ENCODE measurements at regions not wholly inside any gene's neighbourhood (a gene's known extent, or its start where the extent isn't known, plus 50 kb on each side); places are given as distances from the start of the nearest gene placed in this dataset.

DNA sequence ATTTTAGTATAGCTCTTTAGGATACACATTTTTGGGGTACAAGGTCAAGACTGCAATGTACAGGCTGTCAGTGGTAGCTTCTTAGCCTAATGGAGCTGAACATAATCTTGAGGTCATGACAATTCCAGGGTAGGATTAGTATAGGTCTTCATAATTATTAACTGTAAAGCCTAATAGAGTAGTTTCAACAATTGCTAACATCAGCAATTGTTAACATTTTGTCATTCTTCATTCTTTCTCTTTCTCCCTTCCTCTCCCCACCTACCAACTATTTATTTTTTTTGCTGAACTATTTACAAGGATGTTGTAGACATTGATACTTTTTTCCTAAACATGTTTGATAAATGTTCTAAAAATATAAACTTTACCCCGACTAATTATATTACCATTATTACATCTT, 461.3 kb upstream of the DCC start:
- FAIRE-seq (no peak), DNase-seq (ENCODE audit: low read depth, low spot score) (no peak), ATAC-seq (no peak)
- WGBS (ENCODE audit: insufficient coverage, insufficient replicate concordance, low lambda C conversion rate, missing lambda C conversion rate): 48% methylated on average over 1 of the region's 1 CpG
- Histone ChIP-seq H3K36me3 (ENCODE audit: control insufficient read depth in 2 of 2, insufficient read depth in 2 of 2, low read length in 1 of 2) (no peaks in the 10 kb centered on the region), H3K27me3 (replicated peaks in 1 of 2; ENCODE audit: control insufficient read depth in 2 of 2, insufficient read depth in 2 of 2, low read length in 1 of 2) (no peaks in the 10 kb centered on the region), H4K20me1 (ENCODE audit: control insufficient read depth, insufficient read depth) (no peaks in the 10 kb centered on the region), H3K9me3 (replicated peaks; ENCODE audit: control insufficient read depth, insufficient read depth, low read length) (no peaks in the 10 kb centered on the region), H3K79me2 (ENCODE audit: control insufficient read depth, insufficient read depth, low read length) (no peaks in the 10 kb centered on the region), H3K4me3 (no peak overlapping the region), H3K9ac (ENCODE audit: control insufficient read depth, insufficient read depth, low read length) (no peak overlapping the region), H2AFZ (ENCODE audit: control insufficient read depth, low read depth, low read length) (no peak overlapping the region), H3K27ac (ENCODE audit: control insufficient read depth, insufficient read depth) (no peak overlapping the region), H3K4me2 (ENCODE audit: control insufficient read depth, insufficient read depth) (no peak overlapping the region), H3K4me1 (ENCODE audit: control insufficient read depth, insufficient read depth, low read length) (no peaks in the 10 kb centered on the region)
- BruUV-seq (replicated peaks): no TSS peak
- in situ Hi-C loops (cut with MboI): no loop called here
- ChIA-PET SMC1A (ENCODE audit: uncharacterized antibody, unreplicated experiment) (interaction anchor here (1.0 to 2.5 kb wide), 6 partner anchors 13 to 210 kb away, joined by 3 to 13 read pairs (median 4); no protein-coding TSS in a partner anchor), CTCF (interaction anchor here (0.6 to 1.6 kb wide), 4 partner anchors 23 to 822 kb away, joined by 3 to 4 read pairs (median 4); no protein-coding TSS in a partner anchor), RAD21 (ENCODE audit: unreplicated experiment) (interaction anchor here (0.7 to 1.2 kb wide), 2 partner anchors 146 to 210 kb away, joined by 3 read pairs; no protein-coding TSS in a partner anchor), POLR2A (no interaction called here)
- intact Hi-C loops (cut with micrococcal nuclease; ENCODE audit: unreplicated experiment): no loop called here
- TF ChIP-seq, protein P1, sequence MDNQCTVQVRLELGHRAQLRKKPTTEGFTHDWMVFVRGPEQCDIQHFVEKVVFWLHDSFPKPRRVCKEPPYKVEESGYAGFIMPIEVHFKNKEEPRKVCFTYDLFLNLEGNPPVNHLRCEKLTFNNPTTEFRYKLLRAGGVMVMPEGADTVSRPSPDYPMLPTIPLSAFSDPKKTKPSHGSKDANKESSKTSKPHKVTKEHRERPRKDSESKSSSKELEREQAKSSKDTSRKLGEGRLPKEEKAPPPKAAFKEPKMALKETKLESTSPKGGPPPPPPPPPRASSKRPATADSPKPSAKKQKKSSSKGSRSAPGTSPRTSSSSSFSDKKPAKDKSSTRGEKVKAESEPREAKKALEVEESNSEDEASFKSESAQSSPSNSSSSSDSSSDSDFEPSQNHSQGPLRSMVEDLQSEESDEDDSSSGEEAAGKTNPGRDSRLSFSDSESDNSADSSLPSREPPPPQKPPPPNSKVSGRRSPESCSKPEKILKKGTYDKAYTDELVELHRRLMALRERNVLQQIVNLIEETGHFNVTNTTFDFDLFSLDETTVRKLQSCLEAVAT (IDR thresholded peaks at IDR 0.05): no peak
- TF ChIP-seq, protein P2, sequence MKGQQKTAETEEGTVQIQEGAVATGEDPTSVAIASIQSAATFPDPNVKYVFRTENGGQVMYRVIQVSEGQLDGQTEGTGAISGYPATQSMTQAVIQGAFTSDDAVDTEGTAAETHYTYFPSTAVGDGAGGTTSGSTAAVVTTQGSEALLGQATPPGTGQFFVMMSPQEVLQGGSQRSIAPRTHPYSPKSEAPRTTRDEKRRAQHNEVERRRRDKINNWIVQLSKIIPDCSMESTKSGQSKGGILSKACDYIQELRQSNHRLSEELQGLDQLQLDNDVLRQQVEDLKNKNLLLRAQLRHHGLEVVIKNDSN (IDR thresholded peaks at IDR 0.05; ENCODE audit: borderline replicate concordance, extremely low read length, insufficient read depth, low read depth, low read length): no peak
- TF ChIP-seq FOS (IDR thresholded peaks at IDR 0.05; ENCODE audit: borderline replicate concordance, extremely low read depth, insufficient read length) (no peak), MEF2B (IDR thresholded peaks at IDR 0.05; ENCODE audit: partially characterized antibody, poor library complexity, severe bottlenecking) (no peak), KDM1A (IDR thresholded peaks at IDR 0.05; ENCODE audit: borderline replicate concordance) (no peak), HDAC6 (IDR thresholded peaks at IDR 0.05; ENCODE audit: unreplicated experiment) (no peak), CREM (IDR thresholded peaks at IDR 0.05; ENCODE audit: low read depth) (no peak), NFIC (IDR thresholded peaks at IDR 0.05; ENCODE audit: low read depth, low read length) (no peak), CBX5 (IDR thresholded peaks at IDR 0.05; ENCODE audit: low read depth) (no peak), RUNX3 (IDR thresholded peaks at IDR 0.05; ENCODE audit: low read length) (no peak), EP300 (IDR thresholded peaks at IDR 0.05; ENCODE audit: borderline replicate concordance in 1 of 2, control insufficient read depth in 1 of 2, low read depth in 2 of 2, low read length in 2 of 2) (no peak)
- TF ChIP-seq, protein P3, sequence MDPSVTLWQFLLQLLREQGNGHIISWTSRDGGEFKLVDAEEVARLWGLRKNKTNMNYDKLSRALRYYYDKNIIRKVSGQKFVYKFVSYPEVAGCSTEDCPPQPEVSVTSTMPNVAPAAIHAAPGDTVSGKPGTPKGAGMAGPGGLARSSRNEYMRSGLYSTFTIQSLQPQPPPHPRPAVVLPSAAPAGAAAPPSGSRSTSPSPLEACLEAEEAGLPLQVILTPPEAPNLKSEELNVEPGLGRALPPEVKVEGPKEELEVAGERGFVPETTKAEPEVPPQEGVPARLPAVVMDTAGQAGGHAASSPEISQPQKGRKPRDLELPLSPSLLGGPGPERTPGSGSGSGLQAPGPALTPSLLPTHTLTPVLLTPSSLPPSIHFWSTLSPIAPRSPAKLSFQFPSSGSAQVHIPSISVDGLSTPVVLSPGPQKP (IDR thresholded peaks at IDR 0.05; ENCODE audit: low read depth, low read length): no peak
- TF ChIP-seq, protein P4, sequence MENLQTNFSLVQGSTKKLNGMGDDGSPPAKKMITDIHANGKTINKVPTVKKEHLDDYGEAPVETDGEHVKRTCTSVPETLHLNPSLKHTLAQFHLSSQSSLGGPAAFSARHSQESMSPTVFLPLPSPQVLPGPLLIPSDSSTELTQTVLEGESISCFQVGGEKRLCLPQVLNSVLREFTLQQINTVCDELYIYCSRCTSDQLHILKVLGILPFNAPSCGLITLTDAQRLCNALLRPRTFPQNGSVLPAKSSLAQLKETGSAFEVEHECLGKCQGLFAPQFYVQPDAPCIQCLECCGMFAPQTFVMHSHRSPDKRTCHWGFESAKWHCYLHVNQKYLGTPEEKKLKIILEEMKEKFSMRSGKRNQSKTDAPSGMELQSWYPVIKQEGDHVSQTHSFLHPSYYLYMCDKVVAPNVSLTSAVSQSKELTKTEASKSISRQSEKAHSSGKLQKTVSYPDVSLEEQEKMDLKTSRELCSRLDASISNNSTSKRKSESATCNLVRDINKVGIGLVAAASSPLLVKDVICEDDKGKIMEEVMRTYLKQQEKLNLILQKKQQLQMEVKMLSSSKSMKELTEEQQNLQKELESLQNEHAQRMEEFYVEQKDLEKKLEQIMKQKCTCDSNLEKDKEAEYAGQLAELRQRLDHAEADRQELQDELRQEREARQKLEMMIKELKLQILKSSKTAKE (IDR thresholded peaks at IDR 0.05; ENCODE audit: low read depth, poor library complexity, severe bottlenecking): no peak
- TF ChIP-seq, protein P5, sequence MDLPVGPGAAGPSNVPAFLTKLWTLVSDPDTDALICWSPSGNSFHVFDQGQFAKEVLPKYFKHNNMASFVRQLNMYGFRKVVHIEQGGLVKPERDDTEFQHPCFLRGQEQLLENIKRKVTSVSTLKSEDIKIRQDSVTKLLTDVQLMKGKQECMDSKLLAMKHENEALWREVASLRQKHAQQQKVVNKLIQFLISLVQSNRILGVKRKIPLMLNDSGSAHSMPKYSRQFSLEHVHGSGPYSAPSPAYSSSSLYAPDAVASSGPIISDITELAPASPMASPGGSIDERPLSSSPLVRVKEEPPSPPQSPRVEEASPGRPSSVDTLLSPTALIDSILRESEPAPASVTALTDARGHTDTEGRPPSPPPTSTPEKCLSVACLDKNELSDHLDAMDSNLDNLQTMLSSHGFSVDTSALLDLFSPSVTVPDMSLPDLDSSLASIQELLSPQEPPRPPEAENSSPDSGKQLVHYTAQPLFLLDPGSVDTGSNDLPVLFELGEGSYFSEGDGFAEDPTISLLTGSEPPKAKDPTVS (IDR thresholded peaks at IDR 0.05; ENCODE audit: low read depth, low read length): no peak
- TF ChIP-seq, protein P6, sequence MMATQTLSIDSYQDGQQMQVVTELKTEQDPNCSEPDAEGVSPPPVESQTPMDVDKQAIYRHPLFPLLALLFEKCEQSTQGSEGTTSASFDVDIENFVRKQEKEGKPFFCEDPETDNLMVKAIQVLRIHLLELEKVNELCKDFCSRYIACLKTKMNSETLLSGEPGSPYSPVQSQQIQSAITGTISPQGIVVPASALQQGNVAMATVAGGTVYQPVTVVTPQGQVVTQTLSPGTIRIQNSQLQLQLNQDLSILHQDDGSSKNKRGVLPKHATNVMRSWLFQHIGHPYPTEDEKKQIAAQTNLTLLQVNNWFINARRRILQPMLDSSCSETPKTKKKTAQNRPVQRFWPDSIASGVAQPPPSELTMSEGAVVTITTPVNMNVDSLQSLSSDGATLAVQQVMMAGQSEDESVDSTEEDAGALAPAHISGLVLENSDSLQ (IDR thresholded peaks at IDR 0.05): no peak

Measured in GM12878 (cell line).